ENCODE measurements at regions not wholly inside any gene's neighbourhood (a gene's known extent, or its start where the extent isn't known, plus 50 kb on each side); places are given as distances from the start of the nearest gene placed in this dataset.

DNA sequence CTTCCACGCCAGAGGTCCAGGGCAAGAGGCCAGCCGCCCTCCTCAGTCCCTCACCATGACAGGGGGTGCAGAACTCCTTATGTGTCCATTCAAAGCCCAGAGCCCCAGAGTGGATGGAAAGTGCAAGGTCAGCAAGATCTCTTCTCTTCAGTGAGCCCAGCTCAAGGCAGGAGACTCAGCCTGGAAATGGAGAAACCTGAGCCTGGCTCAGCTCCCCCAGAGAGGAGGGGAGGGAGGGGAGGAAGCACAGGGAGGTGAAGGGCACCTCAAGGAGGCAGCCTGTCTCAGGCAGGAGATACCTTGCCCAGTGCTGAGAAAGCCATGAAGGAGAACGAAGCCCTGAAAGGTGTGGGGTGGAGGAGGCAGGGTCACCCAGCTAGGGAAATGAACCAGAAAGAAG, 121.8 kb upstream of the PJA1 start:
- TF ChIP-seq CTCF (IDR thresholded peaks at IDR 0.05) (no peak), POLR2A (IDR thresholded peaks at IDR 0.05) (no peak)

Measured in body of pancreas (tissue), 4 donors.